ENCODE measurements at regions not wholly inside any gene's neighbourhood (a gene's known extent, or its start where the extent isn't known, plus 50 kb on each side); places are given as distances from the start of the nearest gene placed in this dataset.

- TF ChIP-seq CTCF (IDR thresholded peaks at IDR 0.05; ENCODE audit: insufficient read depth, low read depth, low read length), result no peak
- no peak for DNase-seq (ENCODE audit: low read depth)
- H3K4me3 ChIP-seq (ENCODE audit: low read depth, low read length), result no peak overlapping the region
Observed at GRCh38 chr20:58113716-58114115, 114.7 kb downstream of the ANKRD60 start.

GRCh38 chr20:58112017-58112781 is 116.3 kb downstream of the ANKRD60 start:
- DNase-seq (ENCODE audit: low read depth), result no peak
- no peak for TF ChIP-seq CTCF (IDR thresholded peaks at IDR 0.05; ENCODE audit: insufficient read depth, low read depth, low read length)
- no peak overlapping the region for H3K4me3 ChIP-seq (ENCODE audit: low read depth, low read length)

- DNase-seq (ENCODE audit: low read depth), result no peak
- no peak for TF ChIP-seq CTCF (IDR thresholded peaks at IDR 0.05; ENCODE audit: insufficient read depth, low read depth, low read length)
- H3K4me3 ChIP-seq (ENCODE audit: low read depth, low read length), result no peak overlapping the region
Observed at GRCh38 chr20:58111310-58112016, 117.0 kb downstream of the ANKRD60 start.

GRCh38 chr20:58109918-58110635 is 118.4 kb downstream of the ANKRD60 start:
- DNase-seq (ENCODE audit: low read depth), result peak; percentile 36
- no peak for TF ChIP-seq CTCF (IDR thresholded peaks at IDR 0.05; ENCODE audit: insufficient read depth, low read depth, low read length)
- H3K4me3 ChIP-seq (ENCODE audit: low read depth, low read length), result no peak overlapping the region

GRCh38 chr20:58109126-58109880 is 119.2 kb downstream of the ANKRD60 start:
- H3K4me3 ChIP-seq (ENCODE audit: low read depth, low read length), result no peak overlapping the region
- DNase-seq (ENCODE audit: low read depth), result peak; percentile 49
- TF ChIP-seq CTCF (IDR thresholded peaks at IDR 0.05; ENCODE audit: insufficient read depth, low read depth, low read length), result no peak

- no peak overlapping the region for H3K4me3 ChIP-seq (ENCODE audit: low read depth, low read length)
- TF ChIP-seq CTCF (IDR thresholded peaks at IDR 0.05; ENCODE audit: insufficient read depth, low read depth, low read length), result no peak
- no peak for DNase-seq (ENCODE audit: low read depth)
Observed at GRCh38 chr20:58107533-58107932, 120.9 kb downstream of the ANKRD60 start.
